Adrenal gland (tissue), 5 donors: ENCODE measurements at regions not wholly inside any gene's neighbourhood (a gene's known extent, or its start where the extent isn't known, plus 50 kb on each side); places are given as distances from the start of the nearest gene placed in this dataset.

ENCODE experiments used
- CTCF ChIP-seq, 6 experiments: fragments of 450-650 bp in 4 of 6; fragments of 200-600 bp in 2 of 6; sonication (generic) in 1 of 6; IDR thresholded peaks; 1 replicate in 5 of 6; 2 replicates in 1 of 6; pipeline versions ENCODE4 v1.5.1 to v1.8.0; 2016 to 2021; ENCODE audit warnings: antibody characterized with exemption in 6 of 6, mild to moderate bottlenecking in 2 of 6, moderate library complexity in 1 of 6
- POLR2A ChIP-seq, 2 donors: fragments of 450-650 bp; IDR thresholded peaks; one replicate each; pipeline ENCODE4 v1.6.1; 2017; ENCODE audit warnings: antibody characterized with exemption in 2 of 2, mild to moderate bottlenecking in 2 of 2, moderate library complexity in 1 of 2
- donor health status: DM: no; HTN: no; CAD: no.

- TF ChIP-seq CTCF (IDR thresholded peaks at IDR 0.05) (no peak), POLR2A (IDR thresholded peaks at IDR 0.05) (no peak)
Measured at GRCh38 chr11:29584342-29584741, 432.5 kb downstream of the KCNA4 start.
